GM19467 (cell line): ENCODE measurements at regions not wholly inside any gene's neighbourhood (a gene's known extent, or its start where the extent isn't known, plus 50 kb on each side); places are given as distances from the start of the nearest gene placed in this dataset.

Experiments
- ATAC-seq: cut with Tn5 transposase; IDR thresholded peaks from one replicate; pipeline ENCODE4 v1.9.1; 2021; ENCODE audit warnings: mild to moderate bottlenecking, moderate library complexity; ENCODE audit not compliant: unreplicated experiment

- no peak for ATAC-seq
Measured at GRCh38 chr2:157125685-157126084, 131.8 kb upstream of the GALNT5 start.

- ATAC-seq = no peak
Measured at GRCh38 chr2:157127249-157128012, 130.1 kb upstream of the GALNT5 start.

GRCh38 chr2:157143901-157144300, 113.6 kb upstream of the GALNT5 start:
- ATAC-seq = no peak

- no peak for ATAC-seq
Measured at GRCh38 chr2:157149270-157149669, 108.2 kb upstream of the GALNT5 start.

GRCh38 chr2:157150747-157151146, 106.8 kb upstream of the GALNT5 start:
- peak; percentile 94 for ATAC-seq

GRCh38 chr2:157152362-157152761, 105.1 kb upstream of the GALNT5 start:
- ATAC-seq = no peak

GRCh38 chr2:157155992-157156391, 101.5 kb upstream of the GALNT5 start:
- ATAC-seq = no peak

GRCh38 chr2:157158111-157158510, 99.4 kb upstream of the GALNT5 start:
- no peak for ATAC-seq

GRCh38 chr2:157159221-157159934, 98.1 kb upstream of the GALNT5 start:
- no peak for ATAC-seq

GRCh38 chr2:157160111-157160510, 97.4 kb upstream of the GALNT5 start:
- no peak for ATAC-seq

GRCh38 chr2:157164370-157164769, 93.1 kb upstream of the GALNT5 start:
- ATAC-seq = no peak

GRCh38 chr2:157164891-157165290, 92.6 kb upstream of the GALNT5 start:
- ATAC-seq = no peak

- ATAC-seq = no peak
Measured at GRCh38 chr2:157168501-157168900, 89.0 kb upstream of the GALNT5 start.

- no peak for ATAC-seq
Measured at GRCh38 chr2:157169889-157170288, 87.6 kb upstream of the GALNT5 start.

GRCh38 chr2:157170299-157170698, 87.2 kb upstream of the GALNT5 start:
- ATAC-seq = no peak

- ATAC-seq = no peak
Measured at GRCh38 chr2:157172239-157172638, 85.3 kb upstream of the GALNT5 start.

- ATAC-seq = no peak
Measured at GRCh38 chr2:157172866-157173578, 84.5 kb upstream of the GALNT5 start.

GRCh38 chr2:157173740-157174184, 83.7 kb upstream of the GALNT5 start:
- ATAC-seq = no peak

- ATAC-seq = no peak
Measured at GRCh38 chr2:157174321-157174720, 83.2 kb upstream of the GALNT5 start.

GRCh38 chr2:157176602-157177001, 80.9 kb upstream of the GALNT5 start:
- ATAC-seq = no peak

- no peak for ATAC-seq
Measured at GRCh38 chr2:157178874-157179273, 78.6 kb upstream of the GALNT5 start.
